ENCODE measurements at regions not wholly inside any gene's neighbourhood (a gene's known extent, or its start where the extent isn't known, plus 50 kb on each side); places are given as distances from the start of the nearest gene placed in this dataset.

DNA sequence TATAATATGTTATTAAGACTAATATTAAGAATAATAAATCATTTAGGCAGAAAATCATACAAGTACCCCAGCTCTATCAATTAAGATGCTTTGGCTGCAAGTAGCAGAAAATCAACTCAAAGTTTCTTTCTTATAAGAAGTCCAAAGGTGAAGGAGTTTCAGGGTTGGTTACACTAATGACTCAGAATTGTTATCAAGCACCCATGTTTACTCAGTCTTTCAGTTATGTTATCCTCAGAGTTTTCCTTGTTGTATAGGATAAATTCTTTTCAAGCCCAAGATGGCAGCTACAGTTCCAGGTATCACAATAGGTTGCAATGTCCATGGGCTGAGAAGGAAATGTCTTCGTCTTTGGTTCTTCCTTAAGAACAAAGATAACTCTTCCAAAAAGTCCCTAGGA is 163.6 kb downstream of the TNFSF18 start:
- Histone ChIP-seq H3K4me3 (no peak overlapping the region), H3K4me1 (no peaks in the 10 kb centered on the region), H3K27ac (no peak overlapping the region), H3K9me3 (no peaks in the 10 kb centered on the region), H3K27me3 (no peaks in the 10 kb centered on the region), H3K36me3 (no peaks in the 10 kb centered on the region)
- TF ChIP-seq, protein P1, sequence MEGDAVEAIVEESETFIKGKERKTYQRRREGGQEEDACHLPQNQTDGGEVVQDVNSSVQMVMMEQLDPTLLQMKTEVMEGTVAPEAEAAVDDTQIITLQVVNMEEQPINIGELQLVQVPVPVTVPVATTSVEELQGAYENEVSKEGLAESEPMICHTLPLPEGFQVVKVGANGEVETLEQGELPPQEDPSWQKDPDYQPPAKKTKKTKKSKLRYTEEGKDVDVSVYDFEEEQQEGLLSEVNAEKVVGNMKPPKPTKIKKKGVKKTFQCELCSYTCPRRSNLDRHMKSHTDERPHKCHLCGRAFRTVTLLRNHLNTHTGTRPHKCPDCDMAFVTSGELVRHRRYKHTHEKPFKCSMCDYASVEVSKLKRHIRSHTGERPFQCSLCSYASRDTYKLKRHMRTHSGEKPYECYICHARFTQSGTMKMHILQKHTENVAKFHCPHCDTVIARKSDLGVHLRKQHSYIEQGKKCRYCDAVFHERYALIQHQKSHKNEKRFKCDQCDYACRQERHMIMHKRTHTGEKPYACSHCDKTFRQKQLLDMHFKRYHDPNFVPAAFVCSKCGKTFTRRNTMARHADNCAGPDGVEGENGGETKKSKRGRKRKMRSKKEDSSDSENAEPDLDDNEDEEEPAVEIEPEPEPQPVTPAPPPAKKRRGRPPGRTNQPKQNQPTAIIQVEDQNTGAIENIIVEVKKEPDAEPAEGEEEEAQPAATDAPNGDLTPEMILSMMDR (IDR thresholded peaks at IDR 0.05), result no peak
- no peak for TF ChIP-seq POLR2A (IDR thresholded peaks at IDR 0.05)
- DNase-seq, result no peak
- intact Hi-C loops (cut with DNase I; ENCODE audit: low total_unique reads), result no loop called here

DNA sequence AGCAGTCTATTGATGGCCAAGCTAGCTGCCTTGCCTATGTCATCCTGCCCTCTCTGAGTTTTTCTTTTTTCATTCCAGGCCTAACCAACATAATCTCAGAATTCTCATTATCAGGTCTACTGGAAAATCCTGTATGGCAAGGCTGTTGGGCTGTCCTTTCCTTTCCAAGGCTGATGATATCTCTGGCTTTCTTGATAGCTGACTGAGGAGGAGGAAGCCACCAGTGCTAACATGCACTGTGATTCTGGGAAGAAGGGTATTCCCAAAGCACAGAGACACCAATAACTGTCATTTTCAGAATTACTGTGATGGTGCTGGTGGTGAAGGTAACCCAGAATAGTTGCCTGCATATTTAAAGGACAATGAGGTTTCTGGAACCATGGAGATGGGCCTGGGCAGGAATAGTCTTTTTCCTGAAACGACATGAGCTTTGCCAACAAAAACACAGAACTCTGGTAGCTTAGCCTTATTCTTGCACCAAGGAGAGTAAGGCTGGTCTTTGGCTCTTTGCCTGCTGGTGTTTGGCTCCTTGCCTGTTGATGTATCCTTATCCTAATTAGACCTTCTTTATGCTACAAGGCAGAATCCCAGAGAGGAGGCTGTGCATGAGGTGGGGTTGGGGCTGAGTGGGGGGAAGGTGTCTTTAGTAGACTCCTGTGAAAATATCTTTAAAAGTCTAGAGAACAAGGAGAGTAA is 157.4 kb downstream of the TNFSF18 start:
- Histone ChIP-seq H3K9me3 (no peaks in the 10 kb centered on the region), H3K4me1 (no peaks in the 10 kb centered on the region), H3K4me3 (no peak overlapping the region), H3K27ac (no peak overlapping the region), H3K27me3 (no peaks in the 10 kb centered on the region), H3K36me3 (no peaks in the 10 kb centered on the region)
- DNase-seq, result peak in 1 of 2 donors; percentile 17
- TF ChIP-seq, protein P1 (IDR thresholded peaks at IDR 0.05), result no peak
- no peak for TF ChIP-seq POLR2A (IDR thresholded peaks at IDR 0.05)
- intact Hi-C loops (cut with DNase I; ENCODE audit: low total_unique reads), result no loop called here

DNA sequence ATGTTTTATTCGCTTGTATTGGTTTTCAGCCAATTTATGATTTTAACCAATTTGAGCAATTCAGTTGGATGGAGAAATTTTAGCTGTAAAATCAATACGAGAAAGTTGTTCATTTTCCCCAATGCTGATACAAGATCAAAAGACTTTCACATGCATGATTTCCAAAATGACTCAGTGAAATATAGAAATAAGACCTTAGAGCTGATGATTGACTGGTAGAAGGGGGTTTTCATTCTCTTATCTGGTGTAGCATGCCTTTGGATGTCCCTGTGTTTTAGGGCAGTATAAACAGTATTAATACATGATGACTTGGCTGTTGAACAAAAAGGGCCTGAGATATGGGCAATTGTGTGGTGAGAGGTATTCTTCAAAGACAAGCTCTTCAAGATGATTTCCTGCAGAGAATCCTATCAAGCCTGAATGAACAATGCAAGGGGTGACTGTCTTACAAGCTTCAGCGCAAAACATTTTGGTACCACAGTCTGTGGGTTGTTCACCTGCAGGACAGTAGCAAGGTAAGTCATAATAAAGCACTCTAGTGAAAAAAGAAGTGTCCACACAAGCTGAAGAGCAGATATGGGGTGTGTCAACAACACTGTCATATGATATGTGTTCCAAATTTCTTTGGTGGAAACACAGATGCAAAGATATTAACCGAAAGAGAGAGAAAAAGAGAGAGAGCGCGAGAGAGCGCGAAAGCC is 156.2 kb downstream of the TNFSF18 start:
- no peak for DNase-seq
- peak overlapping the region in 1 of 2 donors; percentile 40 for H3K27ac ChIP-seq

DNA sequence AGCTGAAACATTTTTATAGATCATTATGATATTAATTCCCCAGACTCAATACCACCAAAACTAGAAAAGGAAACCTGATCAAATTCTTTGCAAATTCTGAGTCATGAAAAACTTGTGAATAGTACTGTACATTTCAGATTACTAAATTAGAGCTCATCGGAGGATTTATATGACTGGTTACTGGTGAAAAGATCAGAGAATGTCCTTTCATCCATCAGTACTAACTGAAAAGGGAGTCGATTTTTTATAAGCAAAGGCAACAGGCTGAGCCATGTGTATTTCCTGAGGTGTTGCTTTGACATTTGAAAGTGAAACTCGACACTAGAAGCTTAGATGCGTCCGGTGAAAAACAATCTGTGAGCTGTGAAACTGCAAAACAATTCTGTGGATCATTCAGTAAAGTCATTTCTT is 155.7 kb downstream of the TNFSF18 start:
- DNase-seq, result no peak
- Histone ChIP-seq H3K9me3 (no peaks in the 10 kb centered on the region), H3K27me3 (no peaks in the 10 kb centered on the region), H3K4me1 (no peaks in the 10 kb centered on the region), H3K27ac (peak overlapping the region in 1 of 2 donors; percentile 40), H3K36me3 (no peaks in the 10 kb centered on the region), H3K4me3 (no peak overlapping the region)
- intact Hi-C loops (cut with DNase I; ENCODE audit: low total_unique reads), result no loop called here
- TF ChIP-seq, protein P1 (IDR thresholded peaks at IDR 0.05), result no peak
- TF ChIP-seq POLR2A (IDR thresholded peaks at IDR 0.05), result no peak

More for the DNA sequence above, 156.2 kb downstream of the TNFSF18 start:
- no peaks in the 10 kb centered on the region for H3K36me3 ChIP-seq
- TF ChIP-seq, protein P1 (IDR thresholded peaks at IDR 0.05), result no peak
- no peak for TF ChIP-seq POLR2A (IDR thresholded peaks at IDR 0.05)
- H3K27me3 ChIP-seq, result no peaks in the 10 kb centered on the region
- no peaks in the 10 kb centered on the region for H3K4me1 ChIP-seq
- H3K4me3 ChIP-seq, result no peak overlapping the region
- no peaks in the 10 kb centered on the region for H3K9me3 ChIP-seq
- intact Hi-C loops (cut with DNase I; ENCODE audit: low total_unique reads), result no loop called here

DNA sequence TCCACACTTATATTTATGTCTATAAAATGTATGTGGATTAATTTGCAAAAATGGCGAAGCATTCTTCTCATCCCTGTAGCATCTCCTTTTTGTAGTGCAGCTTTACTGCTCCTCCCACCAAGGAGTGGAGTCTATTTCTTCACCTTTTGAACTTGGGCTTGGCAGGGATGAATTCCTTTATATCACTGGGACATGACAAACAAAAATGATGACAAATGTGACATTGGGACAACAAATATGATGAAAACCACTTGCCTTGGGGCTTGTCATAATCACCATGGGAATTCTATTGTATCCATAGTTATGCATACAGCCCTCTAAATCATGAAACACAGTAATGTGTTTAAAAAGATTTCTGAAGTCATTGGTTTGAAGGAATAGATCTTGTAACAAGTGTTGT is 155.0 kb downstream of the TNFSF18 start:
- no peaks in the 10 kb centered on the region for H3K36me3 ChIP-seq
- no peak overlapping the region for H3K27ac ChIP-seq
- no peak for DNase-seq
- H3K9me3 ChIP-seq, result no peaks in the 10 kb centered on the region
- no peaks in the 10 kb centered on the region for H3K4me1 ChIP-seq
- no peak for TF ChIP-seq POLR2A (IDR thresholded peaks at IDR 0.05)
- TF ChIP-seq, protein P1 (IDR thresholded peaks at IDR 0.05), result no peak
- intact Hi-C loops (cut with DNase I; ENCODE audit: low total_unique reads), result no loop called here
- H3K4me3 ChIP-seq, result no peak overlapping the region
- no peaks in the 10 kb centered on the region for H3K27me3 ChIP-seq

Measured in uterus (tissue), 3 donors.